GM21529 (cell line): ENCODE measurements at regions not wholly inside any gene's neighbourhood (a gene's known extent, or its start where the extent isn't known, plus 50 kb on each side); places are given as distances from the start of the nearest gene placed in this dataset.
A peak's percentile ranks its signal among the peaks of the same experiment; 100 is the strongest.

Source experiments
- ATAC-seq: cut with Tn5 transposase; IDR thresholded peaks from one replicate; pipeline ENCODE4 v1.9.1; 2021; ENCODE audit not compliant: unreplicated experiment

GRCh38 chr6:82072751-82073150 lies 174.8 kb downstream of the IBTK start:
- ATAC-seq, result no peak

- no peak for ATAC-seq
Measured at GRCh38 chr6:82072121-82072521, 175.4 kb downstream of the IBTK start.

- ATAC-seq, result no peak
Measured at GRCh38 chr6:82068721-82069120, 178.8 kb downstream of the IBTK start.

GRCh38 chr6:82066991-82067411 lies 180.5 kb downstream of the IBTK start:
- ATAC-seq, result peak; percentile 99

- no peak for ATAC-seq
Measured at GRCh38 chr6:82066196-82066595, 181.3 kb downstream of the IBTK start.

DNA sequence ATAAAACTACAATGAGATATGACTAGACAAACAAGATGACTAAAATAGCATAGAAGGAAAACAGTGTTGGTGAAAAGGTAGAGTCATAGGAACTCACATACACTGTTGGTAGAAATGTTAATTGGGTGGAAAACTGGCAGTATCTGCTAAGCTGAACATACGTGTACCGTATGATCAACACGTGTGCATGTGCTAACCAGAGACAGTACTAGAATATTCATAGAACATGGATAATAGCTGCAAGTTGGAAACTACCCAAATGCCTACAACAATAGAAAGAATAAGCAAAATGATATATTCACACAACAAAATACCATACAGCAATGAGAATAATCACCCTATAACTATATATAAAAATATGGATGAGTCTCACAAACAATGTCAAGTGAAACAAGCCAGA lies 184.0 kb downstream of the IBTK start:
- ATAC-seq, result no peak

DNA sequence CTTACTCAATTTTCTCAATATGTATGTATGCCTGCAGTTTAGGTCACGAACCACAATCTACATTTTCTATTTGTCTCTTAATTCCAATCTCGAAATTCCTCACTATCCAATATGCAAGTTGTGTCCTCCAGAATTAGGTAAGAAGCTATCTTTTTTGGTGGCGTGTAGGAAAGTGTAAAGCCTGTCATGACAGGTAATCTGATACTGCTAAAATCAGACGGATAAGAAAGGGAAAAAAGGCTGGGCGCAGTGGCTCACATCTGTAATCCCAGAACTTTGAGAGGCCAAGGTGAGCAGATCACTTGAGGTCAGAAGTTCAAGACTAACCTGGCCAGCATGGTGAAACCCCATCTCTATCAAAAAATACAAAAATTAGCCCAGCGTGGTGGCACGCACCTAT lies 185.3 kb downstream of the IBTK start:
- no peak for ATAC-seq

DNA sequence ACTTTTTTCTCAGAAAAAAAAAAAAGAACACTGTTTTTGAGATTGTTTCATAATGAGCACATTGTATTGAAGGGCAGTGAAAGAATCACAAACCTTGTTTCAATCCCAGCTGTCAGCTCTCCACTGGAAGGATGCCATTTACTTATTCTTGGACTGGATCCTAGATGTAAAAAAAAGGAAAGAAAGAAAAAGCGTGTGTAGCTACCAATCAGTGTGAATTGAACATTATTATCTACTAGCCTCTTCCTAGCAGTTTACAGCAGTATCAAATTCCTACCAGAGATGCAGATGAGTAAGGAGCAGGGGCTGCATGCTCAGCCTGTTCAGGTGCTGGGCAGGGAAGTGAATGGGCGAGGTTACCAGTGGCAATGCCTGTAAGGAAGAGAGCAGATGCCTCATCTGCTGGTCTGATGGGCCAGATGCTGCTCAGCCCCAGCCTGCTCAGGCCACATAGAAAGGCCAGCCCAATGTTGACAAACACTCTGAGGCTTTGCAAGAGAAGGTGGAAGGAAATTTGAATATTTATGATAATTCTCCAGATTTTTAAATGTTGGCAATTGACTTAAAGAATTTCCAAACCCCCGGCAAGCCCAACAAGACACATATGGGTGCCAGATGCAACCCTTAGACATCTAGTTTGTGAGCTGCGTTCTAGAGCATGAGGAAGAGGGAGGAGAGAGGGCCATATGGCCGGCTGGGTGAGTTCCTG lies 189.5 kb downstream of the IBTK start:
- no peak for ATAC-seq

DNA sequence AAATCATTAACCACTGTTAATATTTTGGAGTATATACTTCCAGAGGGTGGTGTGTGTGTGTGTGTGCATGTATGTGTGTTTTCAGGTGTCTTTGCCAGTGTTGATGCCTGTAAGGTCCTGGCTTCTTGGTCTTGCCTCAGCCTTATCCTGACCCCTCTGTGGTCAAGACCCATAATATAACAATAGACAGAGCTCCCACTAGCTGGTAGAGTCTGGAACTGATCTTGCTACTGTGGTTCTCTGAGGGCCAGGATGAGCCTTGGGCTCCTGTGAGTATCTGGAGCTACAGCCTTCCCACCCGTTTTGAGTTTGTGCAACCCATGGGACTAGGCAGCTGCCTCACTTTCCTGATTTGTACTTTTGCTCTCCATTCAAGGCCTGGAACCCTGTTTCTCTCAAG lies 191.0 kb downstream of the IBTK start:
- ATAC-seq, result no peak

- no peak for ATAC-seq
Measured at GRCh38 chr6:82045965-82046756, 201.4 kb downstream of the IBTK start.

GRCh38 chr6:82040405-82041221 lies 206.9 kb downstream of the IBTK start:
- ATAC-seq, result peak; percentile 85

- ATAC-seq, result no peak
Measured at GRCh38 chr6:82038631-82039030, 208.9 kb downstream of the IBTK start.

DNA sequence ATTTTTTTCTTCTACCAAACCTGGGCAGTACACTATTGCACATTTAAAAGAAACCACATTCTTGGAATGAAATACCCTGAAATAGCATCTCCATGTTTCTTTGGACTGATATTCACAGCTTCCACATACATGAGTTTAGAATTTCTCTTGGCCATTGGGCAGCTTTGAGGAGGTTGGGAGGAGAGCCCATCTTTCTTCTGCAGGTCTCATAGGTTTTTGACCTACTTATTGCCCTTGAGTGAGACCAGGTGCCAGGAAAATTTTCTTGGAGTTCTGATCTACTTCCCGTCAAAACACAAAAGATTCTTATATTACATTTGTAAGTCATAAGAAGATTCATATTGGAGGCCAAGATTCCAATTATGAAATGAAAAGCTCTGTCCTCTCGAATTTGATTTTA lies 212.0 kb downstream of the IBTK start:
- ATAC-seq, result no peak

DNA sequence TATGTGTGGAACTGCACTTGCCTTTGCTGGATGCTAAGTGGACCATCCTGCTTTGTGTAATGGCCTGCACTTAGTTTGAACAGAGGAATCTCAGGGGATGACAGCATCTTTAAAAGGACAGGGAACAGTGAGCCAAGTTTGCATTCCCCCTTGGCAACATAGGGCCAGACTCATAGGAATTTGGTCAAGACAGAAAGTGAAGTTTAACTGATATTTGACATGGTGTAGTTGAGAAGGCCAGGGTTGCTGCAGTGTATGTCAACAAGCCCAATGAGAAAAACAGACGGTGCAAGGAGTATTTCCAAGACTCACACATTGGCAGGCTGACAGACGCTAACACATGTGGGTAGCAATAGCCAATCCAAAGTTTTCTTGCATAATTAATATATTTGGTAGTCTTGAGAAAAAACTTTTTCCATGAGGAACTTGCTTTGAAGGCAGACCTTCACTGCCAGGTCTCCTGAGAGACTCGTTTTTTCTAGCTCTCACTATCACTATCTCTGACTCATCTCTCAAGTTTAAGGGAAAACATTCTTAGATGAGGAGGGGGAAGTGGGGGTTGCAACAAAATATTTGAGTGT lies 213.8 kb downstream of the IBTK start:
- no peak for ATAC-seq

DNA sequence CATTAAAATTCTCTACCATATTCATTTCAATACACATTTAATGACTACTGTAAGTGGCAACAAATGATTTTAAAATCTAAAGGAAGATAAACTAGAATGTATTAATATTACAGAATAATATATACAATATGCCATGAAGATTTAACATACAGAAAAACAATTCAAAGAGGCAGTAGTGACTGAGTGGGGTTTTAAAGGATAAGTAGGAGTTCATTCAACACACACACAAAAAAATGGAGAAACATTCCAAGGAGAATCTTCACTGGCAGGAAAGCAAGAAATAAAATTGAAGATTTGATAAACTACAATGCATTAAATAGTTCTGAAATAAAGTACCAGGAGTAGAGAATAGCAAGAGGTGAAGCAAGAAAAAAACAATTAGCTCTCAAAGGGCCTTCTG lies 215.1 kb downstream of the IBTK start:
- ATAC-seq, result no peak

GRCh38 chr6:82030761-82031503 lies 216.6 kb downstream of the IBTK start:
- ATAC-seq, result no peak

DNA sequence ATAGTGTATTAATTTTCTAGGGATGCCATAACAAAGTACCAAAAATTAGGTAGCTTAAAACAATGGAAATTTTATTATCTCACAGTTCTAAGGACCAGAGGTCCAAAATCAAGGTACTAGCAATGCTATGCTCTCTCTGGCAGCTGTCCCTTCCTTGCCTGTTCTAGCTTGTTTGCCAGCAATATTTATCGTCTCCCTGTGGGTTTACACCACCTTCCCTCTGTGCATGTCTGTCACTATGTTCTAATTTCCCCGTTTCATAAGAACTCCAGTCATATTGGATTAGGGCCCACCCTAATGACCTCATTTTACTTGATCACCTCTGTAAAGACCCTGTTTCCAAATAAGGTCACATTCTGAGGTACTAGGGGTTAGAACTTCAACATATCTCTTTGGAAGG lies 217.2 kb downstream of the IBTK start:
- ATAC-seq, result no peak

DNA sequence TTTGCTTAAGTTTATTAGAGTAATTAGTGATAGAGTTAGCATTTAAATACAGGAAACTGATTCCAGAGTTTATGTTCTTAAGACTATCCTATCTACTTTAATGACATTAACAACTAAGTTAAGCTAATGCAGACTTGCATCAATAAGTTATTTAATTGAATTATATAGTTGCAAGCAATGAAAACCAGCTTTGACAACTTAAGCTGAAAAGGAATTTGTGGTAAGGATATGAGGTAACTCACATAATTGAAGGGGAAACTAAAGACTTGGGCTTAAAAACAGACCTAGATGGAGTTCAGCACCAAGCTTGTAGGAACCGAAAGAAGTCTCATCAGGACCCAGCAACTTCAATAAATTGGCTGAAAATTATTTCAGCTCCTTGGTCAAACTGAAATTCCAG lies 222.3 kb downstream of the IBTK start:
- ATAC-seq, result no peak

DNA sequence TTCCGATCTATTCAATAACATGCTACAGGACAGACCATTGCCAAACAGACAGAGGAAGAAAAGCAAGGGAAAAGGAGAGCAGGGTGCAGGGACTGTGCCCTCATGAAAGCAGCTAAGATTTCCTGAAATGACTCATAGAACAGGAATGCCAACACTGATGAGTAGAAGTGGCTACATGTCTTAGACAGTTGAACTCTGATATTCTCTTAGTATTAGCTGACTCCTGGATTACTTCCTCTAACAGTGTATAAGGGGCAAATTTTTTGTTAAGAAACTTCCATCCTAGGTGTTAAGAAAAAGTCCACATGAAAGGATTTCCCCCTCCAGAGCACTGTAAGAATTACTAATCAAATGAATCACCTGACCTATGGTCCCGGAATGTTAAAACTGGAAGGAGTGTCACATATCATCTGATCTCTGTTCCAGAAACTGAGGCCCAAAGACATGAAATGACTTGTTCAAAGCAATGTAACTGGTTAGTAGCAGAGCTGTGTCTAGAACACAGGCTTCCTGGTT lies 224.9 kb downstream of the IBTK start:
- ATAC-seq, result no peak

GRCh38 chr6:82017773-82018172 lies 229.8 kb downstream of the IBTK start:
- ATAC-seq, result no peak
